K562 (cell line): ENCODE measurements at regions not wholly inside any gene's neighbourhood (a gene's known extent, or its start where the extent isn't known, plus 50 kb on each side); places are given as distances from the start of the nearest gene placed in this dataset.

ENCODE experiments used
- ATAC-seq: fragments of 200-7000 bp; cut with Tn5 transposase; 3 replicates; pipeline ENCODE4 v1.9.1; 2020; ENCODE audit warnings: moderate library complexity
- BruUV-seq: library from RNA; stranded (reverse); fragments of 400-500 nt; replicated peaks from 2 replicates; lab custom pipeline; 2021; lab: Mats Ljungman, UMichigan
- CTCF ChIA-PET: fragments of 300-600 bp; formaldehyde crosslinking; extraction: SDS; loops from one replicate; lab custom pipeline; 2021; ENCODE audit warnings: low intra/inter-chr PET ratio; lab: Yijun Ruan, JAX
- POLR2A ChIA-PET: fragments of 300-600, 350-650 bp; sonication (Branson Sonifier 250); formaldehyde crosslinking; extraction: SDS; loops from one replicate; lab custom pipeline; 2021; ENCODE audit warnings: antibody characterized with exemption, inconsistent platforms; lab: Yijun Ruan, JAX
- DNase-seq, 4 experiments: peaks; one replicate each; pipeline versions ENCODE4 v3.0.0 to v3.0.0-alpha.2; 2011 to 2018; ENCODE audit warnings: low spot score in 3 of 4, mixed read lengths in 3 of 4; ENCODE audit errors: extremely low read depth in 1 of 4
- FAIRE-seq: peaks from 2 replicates; lab custom pipeline; 2011; peaks lifted over from hg19 to GRCh38; lab: Jason Lieb, UNC
- H2AFZ ChIP-seq: 2 replicates; pipeline ENCODE4 v1.6.0; 2011; ENCODE audit warnings: low read depth, low read length, control low read depth, inconsistent platforms
- H3K27ac ChIP-seq: fragments of 200-600 bp; 3 replicates; pipeline ENCODE4 v1.8.0; 2011; ENCODE audit warnings: low read depth, mild to moderate bottlenecking, control low read depth, inconsistent platforms, low read length, moderate library complexity, mixed read lengths; ENCODE audit errors: extremely low read depth
- H3K27me3 ChIP-seq, 2 experiments: fragments of 300-600 bp in 1 of 2; 2 replicates in 1 of 2; 3 replicates in 1 of 2; pipeline versions ENCODE4 v1.6.0 to v1.8.0; 2011; ENCODE audit warnings: inconsistent platforms in 2 of 2, low read length in 2 of 2, mild to moderate bottlenecking in 1 of 2, mixed read lengths in 1 of 2, moderate library complexity in 1 of 2; ENCODE audit not compliant: control insufficient read depth in 2 of 2, insufficient read depth in 2 of 2
- H3K36me3 ChIP-seq: fragments of 300-600 bp; 3 replicates; pipeline ENCODE4 v1.8.0; 2011; ENCODE audit warnings: mild to moderate bottlenecking, low read length, inconsistent platforms; ENCODE audit not compliant: control insufficient read depth, insufficient read depth
- H3K4me1 ChIP-seq, 2 experiments: fragments of 200-600 bp in 1 of 2; replicated peaks in 1 of 2; 2 replicates in 1 of 2; 3 replicates in 1 of 2; pipeline versions ENCODE4 v1.5.1 to v1.8.0; 2011; ENCODE audit warnings: inconsistent platforms in 2 of 2, low read length in 2 of 2, mild to moderate bottlenecking in 1 of 2, mixed read lengths in 1 of 2, moderate library complexity in 1 of 2; ENCODE audit not compliant: control insufficient read depth in 2 of 2, insufficient read depth in 2 of 2
- H3K4me2 ChIP-seq: 2 replicates; pipeline ENCODE4 v1.6.1; 2011; ENCODE audit warnings: low read length, control low read depth, inconsistent platforms, mixed read lengths; ENCODE audit not compliant: insufficient read depth
- H3K4me3 ChIP-seq: fragments of 200-600 bp; sonication (generic), shearing (Covaris generic); 2 replicates; pipeline ENCODE4 v1.5.1; 2016; ENCODE audit warnings: control low read depth, inconsistent platforms
- H3K79me2 ChIP-seq: fragments of 200-600 bp; 3 replicates; pipeline ENCODE4 v1.8.0; 2011; ENCODE audit warnings: low read length, inconsistent platforms; ENCODE audit not compliant: control insufficient read depth, insufficient read depth
- H3K9ac ChIP-seq, 2 experiments: 2 replicates each; pipeline versions ENCODE4 v1.6.0 to v1.6.1; 2011; ENCODE audit warnings: low read depth in 2 of 2, low read length in 2 of 2, control low read depth in 1 of 2, inconsistent platforms in 1 of 2, mild to moderate bottlenecking in 1 of 2, mixed read lengths in 1 of 2; ENCODE audit not compliant: insufficient read depth in 1 of 2
- H3K9me1 ChIP-seq: one replicate; pipeline ENCODE4 v1.6.0; 2011; ENCODE audit warnings: inconsistent platforms, mild to moderate bottlenecking, low read length, moderate library complexity; ENCODE audit not compliant: control insufficient read depth, insufficient read depth
- H3K9me3 ChIP-seq: replicated peaks from 2 replicates; pipeline ENCODE4 v1.5.1; 2011; ENCODE audit warnings: low read depth, low read length, inconsistent platforms; ENCODE audit not compliant: control insufficient read depth, insufficient read depth
- H4K20me1 ChIP-seq: replicated peaks from 2 replicates; pipeline ENCODE4 v1.6.1; 2011; ENCODE audit warnings: low read length, inconsistent platforms, mixed read lengths; ENCODE audit not compliant: control insufficient read depth, insufficient read depth
- ARID3A ChIP-seq: IDR thresholded peaks from 2 replicates; pipeline ENCODE4 v1.6.1; 2012; ENCODE audit warnings: low read depth, low read length, improper control_type of control experiment, borderline replicate concordance
- CREB3L1 ChIP-seq: fragments of 450-650 bp; IDR thresholded peaks from 2 replicates; pipeline ENCODE4 v1.6.1; 2014; ENCODE audit warnings: low read depth, mild to moderate bottlenecking, moderate library complexity, borderline replicate concordance
- ELF4 ChIP-seq: fragments of 450-650 bp; formaldehyde crosslinking; IDR thresholded peaks from 2 replicates; pipeline ENCODE4 v1.4.0; 2022; ENCODE audit warnings: missing genetic modification characterization
- HDAC6 ChIP-seq: IDR thresholded peaks from 2 replicates; pipeline ENCODE4 v1.6.1; 2012; ENCODE audit warnings: low read depth, mild to moderate bottlenecking, control low read depth, inconsistent platforms, low read length, moderate library complexity
- MBD2 ChIP-seq: sonication (generic); IDR thresholded peaks from 2 replicates; pipeline ENCODE4 v1.6.1; 2016; ENCODE audit warnings: low read depth, borderline replicate concordance
- PYGO2 ChIP-seq: fragments of 450-650 bp; IDR thresholded peaks from 2 replicates; pipeline ENCODE4 v1.6.1; 2016; ENCODE audit warnings: mild to moderate bottlenecking, missing genetic modification characterization, moderate library complexity, missing compliant biosample characterization
- RAD51 ChIP-seq: fragments of 450-650 bp; IDR thresholded peaks from 2 replicates; pipeline ENCODE4 v1.7.1; 2016; ENCODE audit warnings: low read depth, mild to moderate bottlenecking, borderline replicate concordance
- SIX5 ChIP-seq, 2 experiments: IDR thresholded peaks; 2 replicates each; pipeline ENCODE4 v1.6.1; 2011; ENCODE audit warnings: low read length in 2 of 2, borderline replicate concordance in 1 of 2, low read depth in 1 of 2, mild to moderate bottlenecking in 1 of 2, moderate library complexity in 1 of 2; ENCODE audit not compliant: insufficient read depth in 1 of 2
- SRF ChIP-seq, 2 experiments: fragments of 250-450, 450-650 bp in 1 of 2; sonication (Bioruptor Pico) in 1 of 2; sonication (generic) in 1 of 2; formaldehyde crosslinking; IDR thresholded peaks; 2 replicates each; pipeline versions ENCODE4 v1.5.0 to v1.5.1; 2020 to 2022; ENCODE audit warnings: mild to moderate bottlenecking in 1 of 2, missing genetic modification reagents in 1 of 2
- USF1 ChIP-seq: sonication (generic); formaldehyde crosslinking; IDR thresholded peaks from 2 replicates; pipeline ENCODE4 v1.9.0; 2022; ENCODE audit warnings: mild to moderate bottlenecking, missing genetic modification reagents
- ZNF445 ChIP-seq: fragments of 250-450 bp; sonication (Bioruptor Pico); IDR thresholded peaks from 2 replicates; pipeline ENCODE4 v1.4.0; 2020; ENCODE audit warnings: low read depth, mild to moderate bottlenecking, moderate library complexity
- ZNF449 ChIP-seq: fragments of 250-450 bp; sonication (Bioruptor Pico); IDR thresholded peaks from 2 replicates; pipeline ENCODE4 v1.8.0; 2022; ENCODE audit warnings: moderate library complexity, mild to moderate bottlenecking, inconsistent platforms
- ZNF507 ChIP-seq: conservative IDR thresholded peaks from 2 replicates; pipeline ENCODE4 v1.6.1; 2017; ENCODE audit warnings: missing genetic modification characterization, missing compliant biosample characterization
- ZNF717 ChIP-seq: fragments of 250-450 bp; sonication (Bioruptor Pico); IDR thresholded peaks from 2 replicates; pipeline ENCODE4 v1.5.0; 2021
- ZNF764 ChIP-seq: fragments of 250-450 bp; sonication (Bioruptor Pico); IDR thresholded peaks from 2 replicates; pipeline ENCODE4 v1.4.0; 2020; ENCODE audit warnings: low read depth, mild to moderate bottlenecking, moderate library complexity
- ZZZ3 ChIP-seq: fragments of 450-650 bp; IDR thresholded peaks from 2 replicates; pipeline ENCODE4 v1.6.1; 2016; ENCODE audit warnings: antibody characterized with exemption, mild to moderate bottlenecking, moderate library complexity
- WGBS: fragments of 100-300 bp; shearing (Covaris generic); methylation state at CpG from one replicate; pipeline ENCODE4 v1.1.6; 2016; ENCODE audit warnings: low coverage, mixed read lengths; ENCODE audit not compliant: insufficient coverage; ENCODE audit errors: missing lambda C conversion rate; 5-methylcytosine and 5-hydroxymethylcytosine counted together
- in situ Hi-C: fragments of 300-500 bp; cut with MboI; formaldehyde crosslinking; loops from 4 replicates; pipeline ENCODE4 v1.15.0; 2018; ENCODE audit warnings: inconsistent platforms, mixed read lengths
- intact Hi-C: fragments of 100-400 bp; cut with micrococcal nuclease; formaldehyde crosslinking; loops from 2 replicates; pipeline ENCODE4 v1.14.2; 2022

GRCh38 chr2:195495351-195495750, 161.7 kb upstream of the SLC39A10 start (continued):
- no peak for TF ChIP-seq MBD2
- TF ChIP-seq ZZZ3 = no peak
- no peak for TF ChIP-seq SIX5 (IDR thresholded peaks at IDR 0.05; ENCODE audit: borderline replicate concordance in 1 of 2, insufficient read depth in 1 of 2, low read depth in 1 of 2, low read length in 2 of 2)
- TF ChIP-seq ELF4 = no peak
- no peak for TF ChIP-seq ZNF449

- DNase-seq = no peak
- H4K20me1 ChIP-seq = no peaks in the 10 kb centered on the region
- in situ Hi-C loops = no loop called here
- no peak overlapping the region for H3K9ac ChIP-seq
- BruUV-seq = no TSS peak
- H3K79me2 ChIP-seq = no peaks in the 10 kb centered on the region
- intact Hi-C loops = no loop called here
- no peak overlapping the region for H2AFZ ChIP-seq
- no peaks in the 10 kb centered on the region for H3K27me3 ChIP-seq
- H3K9me1 ChIP-seq = no peaks in the 10 kb centered on the region
- H3K27ac ChIP-seq = no peak overlapping the region
- POLR2A ChIA-PET = no interaction called here
- ATAC-seq = no peak
- H3K4me3 ChIP-seq = no peak overlapping the region
- no peak for FAIRE-seq
- 0 out of 2 replicates have a peak, but pooled peaks cover 1% of the 10 kb centered on the region for H3K9me3 ChIP-seq
- WGBS = 59% methylated on average over 2 of the region's 2 CpGs
- no peak overlapping the region for H3K4me2 ChIP-seq
- no peaks in the 10 kb centered on the region for H3K4me1 ChIP-seq
- H3K36me3 ChIP-seq = no peaks in the 10 kb centered on the region
- CTCF ChIA-PET = no interaction called here
- TF ChIP-seq USF1 (CRISPR knock-in tag) (no peak), RAD51 (no peak), PYGO2 (no peak), ZNF764 (no peak), CREB3L1 (no peak), ZNF507 (no peak), ARID3A (no peak), ZNF445 (CRISPR knock-in tag) (no peak), HDAC6 (no peak), ZNF717 (CRISPR knock-in tag) (no peak), SRF (CRISPR knock-in tag; IDR thresholded peaks at IDR 0.05) (no peak)
Observed at GRCh38 chr2:195494451-195494850, 162.6 kb upstream of the SLC39A10 start.
